ENCODE measurements at regions not wholly inside any gene's neighbourhood (a gene's known extent, or its start where the extent isn't known, plus 50 kb on each side); places are given as distances from the start of the nearest gene placed in this dataset.
A peak's percentile ranks its signal among the peaks of the same experiment; 100 is the strongest.

DNA sequence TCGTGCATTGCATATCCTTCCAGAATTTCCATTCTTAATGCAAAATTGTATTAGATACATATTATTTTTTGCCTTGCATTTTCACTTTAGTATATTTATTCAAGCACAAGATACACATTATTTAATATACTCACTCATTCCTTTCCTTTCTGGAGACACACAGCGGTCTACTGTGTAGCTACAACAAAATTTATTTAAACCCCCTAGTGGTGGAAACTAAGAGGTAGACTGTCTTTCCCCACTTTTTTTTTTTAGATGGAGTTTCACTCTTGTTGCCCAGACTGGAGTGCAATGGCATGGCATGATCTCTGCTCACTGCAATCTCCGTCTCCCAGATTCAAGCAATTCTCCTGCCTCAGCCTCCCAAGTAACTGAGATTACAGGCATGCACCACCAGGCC lies 2040.3 kb upstream of the PCDH20 start:
- Histone ChIP-seq H3K27me3 (ENCODE audit: low read length) (no peaks in the 10 kb centered on the region), H4K20me1 (ENCODE audit: low read depth, low read length) (no peaks in the 10 kb centered on the region), H3K4me2 (ENCODE audit: low read depth, low read length, poor library complexity, severe bottlenecking) (no peak overlapping the region), H3K4me3 (ENCODE audit: insufficient read depth, low read length, poor library complexity, severe bottlenecking) (no peak overlapping the region), H2AFZ (ENCODE audit: low read depth, low read length, severe bottlenecking) (no peak overlapping the region), H3K9ac (ENCODE audit: low read length) (no peak overlapping the region), H3K36me3 (ENCODE audit: low read length) (no peaks in the 10 kb centered on the region), H3K9me3 (ENCODE audit: insufficient read depth, low read length) (no peaks in the 10 kb centered on the region), H3F3A (ENCODE audit: insufficient read depth) (no peaks in the 10 kb centered on the region), H3K27ac (ENCODE audit: low read depth, low read length) (no peak overlapping the region), H3K79me2 (ENCODE audit: insufficient read depth, low read length) (no peaks in the 10 kb centered on the region), H3K9me2 (replicated peaks; ENCODE audit: insufficient read depth, low read length) (no peaks in the 10 kb centered on the region)
- TF ChIP-seq, protein P1, sequence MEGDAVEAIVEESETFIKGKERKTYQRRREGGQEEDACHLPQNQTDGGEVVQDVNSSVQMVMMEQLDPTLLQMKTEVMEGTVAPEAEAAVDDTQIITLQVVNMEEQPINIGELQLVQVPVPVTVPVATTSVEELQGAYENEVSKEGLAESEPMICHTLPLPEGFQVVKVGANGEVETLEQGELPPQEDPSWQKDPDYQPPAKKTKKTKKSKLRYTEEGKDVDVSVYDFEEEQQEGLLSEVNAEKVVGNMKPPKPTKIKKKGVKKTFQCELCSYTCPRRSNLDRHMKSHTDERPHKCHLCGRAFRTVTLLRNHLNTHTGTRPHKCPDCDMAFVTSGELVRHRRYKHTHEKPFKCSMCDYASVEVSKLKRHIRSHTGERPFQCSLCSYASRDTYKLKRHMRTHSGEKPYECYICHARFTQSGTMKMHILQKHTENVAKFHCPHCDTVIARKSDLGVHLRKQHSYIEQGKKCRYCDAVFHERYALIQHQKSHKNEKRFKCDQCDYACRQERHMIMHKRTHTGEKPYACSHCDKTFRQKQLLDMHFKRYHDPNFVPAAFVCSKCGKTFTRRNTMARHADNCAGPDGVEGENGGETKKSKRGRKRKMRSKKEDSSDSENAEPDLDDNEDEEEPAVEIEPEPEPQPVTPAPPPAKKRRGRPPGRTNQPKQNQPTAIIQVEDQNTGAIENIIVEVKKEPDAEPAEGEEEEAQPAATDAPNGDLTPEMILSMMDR (IDR thresholded peaks at IDR 0.05; ENCODE audit: insufficient read depth, low read length, poor library complexity, severe bottlenecking) = no peak
- TF ChIP-seq EZH2phosphoT487 (conservative IDR thresholded peaks at IDR 0.05; ENCODE audit: low read length) = no peak

DNA sequence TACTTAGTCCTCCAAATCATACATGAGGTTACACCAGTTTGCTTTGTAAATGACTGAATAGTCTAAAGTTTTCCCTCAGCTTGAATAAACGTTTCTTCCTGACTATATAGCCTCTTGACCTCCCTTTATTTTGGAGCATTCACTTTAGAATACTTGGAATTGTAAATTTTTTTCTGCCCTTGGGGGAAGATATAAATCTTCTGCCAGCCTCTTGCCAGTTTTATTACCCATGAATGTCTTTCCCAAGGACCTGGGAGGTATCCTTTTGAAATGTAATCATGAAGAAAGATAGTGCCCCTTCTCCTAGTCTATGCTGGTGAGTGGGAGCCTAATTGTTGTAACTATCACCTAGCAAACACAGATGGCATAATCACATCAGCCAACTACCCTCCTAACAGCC lies 2033.9 kb upstream of the PCDH20 start:
- Histone ChIP-seq H4K20me1 (ENCODE audit: low read depth, low read length) (no peaks in the 10 kb centered on the region), H3F3A (ENCODE audit: insufficient read depth) (no peaks in the 10 kb centered on the region), H3K36me3 (ENCODE audit: low read length) (no peaks in the 10 kb centered on the region), H3K9me2 (replicated peaks; ENCODE audit: insufficient read depth, low read length) (no peaks in the 10 kb centered on the region), H3K79me2 (ENCODE audit: insufficient read depth, low read length) (no peaks in the 10 kb centered on the region), H3K9me3 (ENCODE audit: insufficient read depth, low read length) (no peaks in the 10 kb centered on the region), H3K4me2 (ENCODE audit: low read depth, low read length, poor library complexity, severe bottlenecking) (no peak overlapping the region), H3K27ac (ENCODE audit: low read depth, low read length) (no peak overlapping the region), H3K27me3 (ENCODE audit: low read length) (no peaks in the 10 kb centered on the region), H3K4me3 (ENCODE audit: insufficient read depth, low read length, poor library complexity, severe bottlenecking) (no peak overlapping the region), H2AFZ (ENCODE audit: low read depth, low read length, severe bottlenecking) (peak overlapping the region; percentile 71), H3K9ac (ENCODE audit: low read length) (no peak overlapping the region)
- TF ChIP-seq, protein P1 (IDR thresholded peaks at IDR 0.05; ENCODE audit: insufficient read depth, low read length, poor library complexity, severe bottlenecking) = no peak
- TF ChIP-seq EZH2phosphoT487 (conservative IDR thresholded peaks at IDR 0.05; ENCODE audit: low read length) = no peak

DNA sequence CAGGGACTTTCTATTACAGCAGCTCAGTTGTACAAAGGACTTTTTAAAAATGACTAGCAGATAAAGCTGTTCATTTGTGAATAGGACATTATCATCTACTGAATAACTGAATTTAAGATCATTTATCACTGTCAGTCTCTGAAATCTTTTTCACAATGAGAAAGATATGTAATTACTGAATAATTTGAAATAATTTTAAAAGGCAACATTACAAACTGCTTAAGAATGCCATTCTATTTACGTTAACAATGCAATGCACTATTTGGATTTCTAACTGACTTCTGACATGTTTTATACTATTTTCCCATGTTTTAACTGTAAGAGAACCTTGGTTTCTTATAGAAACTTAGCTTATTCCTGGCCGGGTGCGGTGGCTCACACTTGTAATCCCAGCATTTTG lies 2033.0 kb upstream of the PCDH20 start:
- Histone ChIP-seq H3K4me3 (ENCODE audit: insufficient read depth, low read length, poor library complexity, severe bottlenecking) (no peak overlapping the region), H3K4me2 (ENCODE audit: low read depth, low read length, poor library complexity, severe bottlenecking) (no peak overlapping the region), H3F3A (ENCODE audit: insufficient read depth) (no peaks in the 10 kb centered on the region), H3K9me2 (replicated peaks; ENCODE audit: insufficient read depth, low read length) (no peaks in the 10 kb centered on the region), H3K9ac (ENCODE audit: low read length) (no peak overlapping the region), H3K9me3 (ENCODE audit: insufficient read depth, low read length) (no peaks in the 10 kb centered on the region), H3K27me3 (ENCODE audit: low read length) (no peaks in the 10 kb centered on the region), H3K79me2 (ENCODE audit: insufficient read depth, low read length) (no peaks in the 10 kb centered on the region), H3K27ac (ENCODE audit: low read depth, low read length) (no peak overlapping the region), H4K20me1 (ENCODE audit: low read depth, low read length) (no peaks in the 10 kb centered on the region), H2AFZ (ENCODE audit: low read depth, low read length, severe bottlenecking) (peak overlapping the region; percentile 1), H3K36me3 (ENCODE audit: low read length) (no peaks in the 10 kb centered on the region)
- TF ChIP-seq EZH2phosphoT487 (conservative IDR thresholded peaks at IDR 0.05; ENCODE audit: low read length) = no peak
- TF ChIP-seq, protein P1 (IDR thresholded peaks at IDR 0.05; ENCODE audit: insufficient read depth, low read length, poor library complexity, severe bottlenecking) = no peak

Data from SU-DHL-6 (cell line).